GM23338 (cell line): ENCODE measurements at regions not wholly inside any gene's neighbourhood (a gene's known extent, or its start where the extent isn't known, plus 50 kb on each side); places are given as distances from the start of the nearest gene placed in this dataset.

Experiments used
- ATAC-seq: fragments of 200-7000 bp; cut with Tn5 transposase; 3 replicates; pipeline ENCODE4 v1.9.1; 2020
- DNase-seq: peaks from one replicate; pipeline ENCODE4 v3.0.0-alpha.2; 2015; ENCODE audit warnings: low spot score
- H2AFZ ChIP-seq: fragments of 200-600 bp; sonication (generic); 2 replicates; pipeline ENCODE4 v1.8.0; 2016; ENCODE audit warnings: antibody characterized with exemption, mild to moderate bottlenecking, moderate library complexity
- H3F3A ChIP-seq: fragments of 200-600 bp; sonication (generic); replicated peaks from 2 replicates; pipeline ENCODE4 v1.8.0; 2017; ENCODE audit warnings: antibody characterized with exemption, mixed run types, low read depth
- H3K27ac ChIP-seq: fragments of 200-600 bp; sonication (generic); 2 replicates; pipeline ENCODE4 v1.6.1; 2016; ENCODE audit warnings: low read depth
- H3K27me3 ChIP-seq: fragments of 200-600 bp; sonication (generic); 2 replicates; pipeline ENCODE4 v1.8.0; 2016; ENCODE audit warnings: mild to moderate bottlenecking, mixed run types, moderate library complexity; ENCODE audit not compliant: insufficient read depth
- H3K36me3 ChIP-seq: fragments of 200-600 bp; sonication (generic); 2 replicates; pipeline ENCODE4 v1.8.0; 2016; ENCODE audit warnings: mild to moderate bottlenecking; ENCODE audit not compliant: insufficient read depth
- H3K4me1 ChIP-seq: fragments of 200-600 bp; sonication (generic); 2 replicates; pipeline ENCODE4 v1.8.0; 2016; ENCODE audit warnings: mild to moderate bottlenecking, moderate library complexity; ENCODE audit not compliant: insufficient read depth
- H3K4me2 ChIP-seq: fragments of 200-600 bp; sonication (generic); 2 replicates; pipeline ENCODE4 v1.7.1; 2017; ENCODE audit warnings: mixed run types
- H3K4me3 ChIP-seq: fragments of 200-600 bp; sonication (generic); 2 replicates; pipeline ENCODE4 v1.6.1; 2016; ENCODE audit warnings: mixed run types
- H3K79me2 ChIP-seq: fragments of 200-600 bp; sonication (generic); replicated peaks from 2 replicates; pipeline ENCODE4 v1.8.0; 2017; ENCODE audit warnings: mild to moderate bottlenecking; ENCODE audit not compliant: insufficient read depth
- H3K9me2 ChIP-seq: fragments of 200-600 bp; sonication (generic); 2 replicates; pipeline ENCODE4 v1.8.0; 2017; ENCODE audit not compliant: insufficient read depth
- H4K20me1 ChIP-seq: fragments of 200-600 bp; sonication (generic); replicated peaks from 2 replicates; pipeline ENCODE4 v1.8.0; 2017; ENCODE audit warnings: mild to moderate bottlenecking; ENCODE audit not compliant: insufficient read depth
- H3K27ac Mint-ChIP-seq: 2 replicates; pipeline ENCODE4 v1.8.0; 2020; ENCODE audit warnings: inconsistent platforms, mild to moderate bottlenecking, moderate library complexity, mixed read lengths
- H3K27me3 Mint-ChIP-seq: 3 replicates; pipeline ENCODE4 v1.8.0; 2022; ENCODE audit warnings: low read depth, mild to moderate bottlenecking, moderate library complexity, mixed read lengths, inconsistent platforms; ENCODE audit not compliant: insufficient read depth, poor library complexity
- H3K36me3 Mint-ChIP-seq: 3 replicates; pipeline ENCODE4 v1.8.0; 2021; ENCODE audit warnings: low read depth, mild to moderate bottlenecking, inconsistent platforms, moderate library complexity, mixed read lengths
- H3K4me1 Mint-ChIP-seq: 3 replicates; pipeline ENCODE4 v1.8.0; 2020; ENCODE audit warnings: mild to moderate bottlenecking, inconsistent platforms, mixed read lengths
- H3K4me3 Mint-ChIP-seq: 3 replicates; pipeline ENCODE4 v1.8.0; 2021; ENCODE audit warnings: moderate library complexity, mild to moderate bottlenecking, inconsistent platforms, mixed read lengths
- H3K9me3 Mint-ChIP-seq: 3 replicates; pipeline ENCODE4 v1.8.0; 2020; ENCODE audit warnings: moderate library complexity, mild to moderate bottlenecking, inconsistent platforms, mixed read lengths
- CREB1 ChIP-seq: fragments of 250-450 bp; sonication (Bioruptor Pico); IDR thresholded peaks from 2 replicates; pipeline ENCODE4 v1.5.0; 2020; ENCODE audit warnings: low read depth, mild to moderate bottlenecking, moderate library complexity
- EZH2phosphoT487 ChIP-seq: fragments of 200-600 bp; sonication (generic); IDR thresholded peaks from one replicate; pipeline ENCODE4 v1.8.1; 2018; ENCODE audit warnings: antibody characterized with exemption; ENCODE audit not compliant: unreplicated experiment
- NANOG ChIP-seq: IDR thresholded peaks from 2 replicates; pipeline ENCODE4 v1.6.1; 2016; ENCODE audit warnings: antibody characterized with exemption, borderline replicate concordance
- POLR2AphosphoS5 ChIP-seq: IDR thresholded peaks from 2 replicates; pipeline ENCODE4 v1.6.1; 2016; ENCODE audit warnings: antibody characterized with exemption, low read depth
- STAT1 ChIP-seq: IDR thresholded peaks from one replicate; pipeline ENCODE4 v1.6.1; 2016; ENCODE audit warnings: antibody characterized with exemption; ENCODE audit not compliant: unreplicated experiment
- ZNF114 ChIP-seq: fragments of 250-450 bp; sonication (Bioruptor Pico); IDR thresholded peaks from 2 replicates; pipeline ENCODE4 v1.5.0; 2020; ENCODE audit warnings: mild to moderate bottlenecking, moderate library complexity
- ZNF331 ChIP-seq: fragments of 250-450 bp; sonication (Bioruptor Pico); IDR thresholded peaks from 2 replicates; pipeline ENCODE4 v1.5.0; 2020; ENCODE audit warnings: low read depth, mild to moderate bottlenecking, moderate library complexity
- TF ChIP-seq, protein P1 (sequence below), 2 experiments: fragments of 200-600 bp in 1 of 2; sonication (generic) in 1 of 2; conservative IDR thresholded peaks; 2 replicates each; pipeline versions ENCODE4 v1.5.1 to v1.6.1; 2016 to 2017; ENCODE audit warnings: antibody characterized with exemption in 2 of 2, low read depth in 2 of 2, mild to moderate bottlenecking in 2 of 2, moderate library complexity in 1 of 2
- TF ChIP-seq, protein P2 (sequence below): IDR thresholded peaks from 2 replicates; pipeline ENCODE4 v1.6.1; 2016; ENCODE audit warnings: antibody characterized with exemption
- TF ChIP-seq, protein P3 (sequence below): IDR thresholded peaks from one replicate; pipeline ENCODE4 v1.6.1; 2018; ENCODE audit warnings: antibody characterized with exemption; ENCODE audit not compliant: unreplicated experiment

DNA sequence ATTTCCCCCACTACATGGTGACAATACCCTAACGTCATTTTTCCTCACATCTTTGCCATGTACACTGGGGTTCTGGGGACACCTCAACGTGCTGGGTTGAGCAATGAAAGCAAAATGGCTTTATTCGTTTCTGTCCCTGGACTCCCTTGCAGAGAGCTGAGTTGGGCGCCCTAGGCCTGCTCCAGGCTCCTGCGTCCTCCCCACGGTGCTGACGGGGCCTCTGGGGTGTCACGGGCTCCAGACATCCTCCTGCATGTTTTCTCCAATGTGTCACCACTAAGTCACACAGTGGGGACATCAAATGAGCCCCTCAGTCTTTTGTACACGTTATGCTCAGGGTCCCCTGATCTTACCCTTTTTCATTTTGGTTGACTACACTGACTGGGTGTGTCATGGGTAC lies 99.8 kb downstream of the TTLL2 start (continued):
- TF ChIP-seq, protein P1, sequence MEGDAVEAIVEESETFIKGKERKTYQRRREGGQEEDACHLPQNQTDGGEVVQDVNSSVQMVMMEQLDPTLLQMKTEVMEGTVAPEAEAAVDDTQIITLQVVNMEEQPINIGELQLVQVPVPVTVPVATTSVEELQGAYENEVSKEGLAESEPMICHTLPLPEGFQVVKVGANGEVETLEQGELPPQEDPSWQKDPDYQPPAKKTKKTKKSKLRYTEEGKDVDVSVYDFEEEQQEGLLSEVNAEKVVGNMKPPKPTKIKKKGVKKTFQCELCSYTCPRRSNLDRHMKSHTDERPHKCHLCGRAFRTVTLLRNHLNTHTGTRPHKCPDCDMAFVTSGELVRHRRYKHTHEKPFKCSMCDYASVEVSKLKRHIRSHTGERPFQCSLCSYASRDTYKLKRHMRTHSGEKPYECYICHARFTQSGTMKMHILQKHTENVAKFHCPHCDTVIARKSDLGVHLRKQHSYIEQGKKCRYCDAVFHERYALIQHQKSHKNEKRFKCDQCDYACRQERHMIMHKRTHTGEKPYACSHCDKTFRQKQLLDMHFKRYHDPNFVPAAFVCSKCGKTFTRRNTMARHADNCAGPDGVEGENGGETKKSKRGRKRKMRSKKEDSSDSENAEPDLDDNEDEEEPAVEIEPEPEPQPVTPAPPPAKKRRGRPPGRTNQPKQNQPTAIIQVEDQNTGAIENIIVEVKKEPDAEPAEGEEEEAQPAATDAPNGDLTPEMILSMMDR (conservative IDR thresholded peaks at IDR 0.05; ENCODE audit: low read depth in 2 of 2): no peak
- TF ChIP-seq NANOG (no peak), CREB1 (CRISPR knock-in tag) (no peak), POLR2AphosphoS5 (no peak), ZNF114 (CRISPR knock-in tag) (no peak), STAT1 (no peak), EZH2phosphoT487 (no peak)
- TF ChIP-seq, protein P2, sequence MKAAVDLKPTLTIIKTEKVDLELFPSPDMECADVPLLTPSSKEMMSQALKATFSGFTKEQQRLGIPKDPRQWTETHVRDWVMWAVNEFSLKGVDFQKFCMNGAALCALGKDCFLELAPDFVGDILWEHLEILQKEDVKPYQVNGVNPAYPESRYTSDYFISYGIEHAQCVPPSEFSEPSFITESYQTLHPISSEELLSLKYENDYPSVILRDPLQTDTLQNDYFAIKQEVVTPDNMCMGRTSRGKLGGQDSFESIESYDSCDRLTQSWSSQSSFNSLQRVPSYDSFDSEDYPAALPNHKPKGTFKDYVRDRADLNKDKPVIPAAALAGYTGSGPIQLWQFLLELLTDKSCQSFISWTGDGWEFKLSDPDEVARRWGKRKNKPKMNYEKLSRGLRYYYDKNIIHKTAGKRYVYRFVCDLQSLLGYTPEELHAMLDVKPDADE: no peak

DNA sequence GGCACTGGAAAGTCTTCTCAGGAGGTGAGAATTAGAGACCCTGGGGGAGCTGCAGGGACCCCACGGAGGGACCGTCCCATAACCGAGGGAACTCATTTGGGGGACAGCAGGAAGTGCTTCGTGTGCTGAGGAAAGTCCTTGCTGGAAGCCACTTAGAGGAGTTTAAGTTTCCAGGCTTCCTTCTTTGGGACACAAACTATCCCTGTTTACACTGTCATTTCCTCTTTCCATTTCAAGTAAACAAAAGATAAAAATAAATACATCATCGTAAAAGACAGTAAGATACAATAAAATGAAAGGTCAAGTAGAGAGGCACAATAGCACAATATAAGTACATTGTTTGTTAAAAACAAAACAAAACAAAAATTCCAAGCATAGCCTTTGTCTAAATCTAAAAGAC lies 101.2 kb downstream of the TTLL2 start:
- DNase-seq (no peak), ATAC-seq (no peak)
- Histone ChIP-seq H3K9me2 (no peaks in the 10 kb centered on the region), H3K4me3 (no peak overlapping the region), H3K79me2 (no peaks in the 10 kb centered on the region), H3K27me3 (no peaks in the 10 kb centered on the region), H3K4me2 (no peak overlapping the region), H3K36me3 (no peaks in the 10 kb centered on the region), H3K4me1 (no peaks in the 10 kb centered on the region), H3F3A (no peaks in the 10 kb centered on the region), H2AFZ (no peak overlapping the region), H4K20me1 (no peaks in the 10 kb centered on the region), H3K27ac (0 out of 2 replicates have a peak overlapping the region, but pooled peaks have one; percentile 33)
- peaks cover 11% of the 10 kb centered on the region; the same call in 2 of the 3 replicates for H3K36me3 Mint-ChIP-seq
- H3K27ac Mint-ChIP-seq: no peak overlapping the region
- H3K27me3 Mint-ChIP-seq: peaks cover 2% of the 10 kb centered on the region
- H3K9me3 Mint-ChIP-seq: peaks cover 15% of the 10 kb centered on the region
- H3K4me3 Mint-ChIP-seq: no peak overlapping the region
- no peak for TF ChIP-seq ZNF331
- no peak for TF ChIP-seq CREB1 (CRISPR knock-in tag)
- TF ChIP-seq, protein P1 (conservative IDR thresholded peaks at IDR 0.05; ENCODE audit: low read depth in 2 of 2): no peak
- H3K4me1 Mint-ChIP-seq: peaks cover under 1% of the 10 kb centered on the region; the same call in 2 of the 3 replicates

DNA sequence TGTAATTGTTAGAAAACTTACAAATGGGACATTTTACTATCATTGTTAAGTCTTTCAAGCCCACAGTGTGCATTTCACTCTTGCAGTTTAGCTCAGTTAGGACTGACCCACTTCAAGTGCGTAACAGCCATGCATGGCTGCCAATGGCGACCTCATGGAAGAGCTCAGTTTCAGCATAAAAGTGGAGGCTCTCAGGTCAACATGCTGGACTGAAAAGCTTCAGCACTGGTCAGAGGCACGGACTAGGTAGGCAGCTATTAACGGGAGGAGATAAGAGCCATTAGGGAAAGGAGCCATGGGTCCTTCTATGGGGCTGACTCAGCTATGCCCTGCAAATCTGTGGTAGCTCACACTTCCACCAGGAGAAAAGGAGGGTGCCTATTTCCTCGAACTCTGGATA lies 101.8 kb downstream of the TTLL2 start:
- Histone ChIP-seq H3F3A (no peaks in the 10 kb centered on the region), H3K79me2 (no peaks in the 10 kb centered on the region), H3K4me1 (no peaks in the 10 kb centered on the region), H3K27me3 (no peaks in the 10 kb centered on the region), H2AFZ (no peak overlapping the region), H3K27ac (no peak overlapping the region), H3K9me2 (no peaks in the 10 kb centered on the region), H4K20me1 (no peaks in the 10 kb centered on the region), H3K4me2 (no peak overlapping the region), H3K4me3 (no peak overlapping the region), H3K36me3 (no peaks in the 10 kb centered on the region)
- Mint-ChIP-seq H3K36me3 (peaks cover 8% of the 10 kb centered on the region; the same call in 1 of the 3 replicates), H3K9me3 (peaks cover 12% of the 10 kb centered on the region), H3K4me3 (no peak overlapping the region), H3K4me1 (no peaks in the 10 kb centered on the region), H3K27ac (no peak overlapping the region), H3K27me3 (no peaks in the 10 kb centered on the region)
- DNase-seq (no peak), ATAC-seq (no peak)
- TF ChIP-seq POLR2AphosphoS5: no peak
- TF ChIP-seq ZNF114 (CRISPR knock-in tag): no peak
- TF ChIP-seq, protein P3, sequence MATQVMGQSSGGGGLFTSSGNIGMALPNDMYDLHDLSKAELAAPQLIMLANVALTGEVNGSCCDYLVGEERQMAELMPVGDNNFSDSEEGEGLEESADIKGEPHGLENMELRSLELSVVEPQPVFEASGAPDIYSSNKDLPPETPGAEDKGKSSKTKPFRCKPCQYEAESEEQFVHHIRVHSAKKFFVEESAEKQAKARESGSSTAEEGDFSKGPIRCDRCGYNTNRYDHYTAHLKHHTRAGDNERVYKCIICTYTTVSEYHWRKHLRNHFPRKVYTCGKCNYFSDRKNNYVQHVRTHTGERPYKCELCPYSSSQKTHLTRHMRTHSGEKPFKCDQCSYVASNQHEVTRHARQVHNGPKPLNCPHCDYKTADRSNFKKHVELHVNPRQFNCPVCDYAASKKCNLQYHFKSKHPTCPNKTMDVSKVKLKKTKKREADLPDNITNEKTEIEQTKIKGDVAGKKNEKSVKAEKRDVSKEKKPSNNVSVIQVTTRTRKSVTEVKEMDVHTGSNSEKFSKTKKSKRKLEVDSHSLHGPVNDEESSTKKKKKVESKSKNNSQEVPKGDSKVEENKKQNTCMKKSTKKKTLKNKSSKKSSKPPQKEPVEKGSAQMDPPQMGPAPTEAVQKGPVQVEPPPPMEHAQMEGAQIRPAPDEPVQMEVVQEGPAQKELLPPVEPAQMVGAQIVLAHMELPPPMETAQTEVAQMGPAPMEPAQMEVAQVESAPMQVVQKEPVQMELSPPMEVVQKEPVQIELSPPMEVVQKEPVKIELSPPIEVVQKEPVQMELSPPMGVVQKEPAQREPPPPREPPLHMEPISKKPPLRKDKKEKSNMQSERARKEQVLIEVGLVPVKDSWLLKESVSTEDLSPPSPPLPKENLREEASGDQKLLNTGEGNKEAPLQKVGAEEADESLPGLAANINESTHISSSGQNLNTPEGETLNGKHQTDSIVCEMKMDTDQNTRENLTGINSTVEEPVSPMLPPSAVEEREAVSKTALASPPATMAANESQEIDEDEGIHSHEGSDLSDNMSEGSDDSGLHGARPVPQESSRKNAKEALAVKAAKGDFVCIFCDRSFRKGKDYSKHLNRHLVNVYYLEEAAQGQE: no peak
- TF ChIP-seq, protein P2: no peak
- TF ChIP-seq, protein P1 (conservative IDR thresholded peaks at IDR 0.05; ENCODE audit: low read depth in 2 of 2): no peak
